AG04450 (cell line): ENCODE measurements at regions not wholly inside any gene's neighbourhood (a gene's known extent, or its start where the extent isn't known, plus 50 kb on each side); places are given as distances from the start of the nearest gene placed in this dataset.
"Not testable (repeated sequence)": the region's sequence is repeated elsewhere in the genome, so short reads cannot be mapped to it uniquely, and the experiment has no call there.

Experiments used
- CTCF ChIA-PET: fragments of 300-600, 350-600 bp; formaldehyde crosslinking; extraction: SDS; loops from one replicate; lab custom pipeline; 2022; ENCODE audit warnings: antibody characterized with exemption, inconsistent platforms; lab: Charles Lee
- POLR2A ChIA-PET: fragments of 350-600 bp; formaldehyde crosslinking; extraction: SDS; loops from one replicate; lab custom pipeline; 2021; ENCODE audit warnings: antibody characterized with exemption, inconsistent platforms; lab: Yijun Ruan, JAX
- DNase-seq: peaks from one replicate; pipeline ENCODE4 v3.0.0-alpha.2; 2011; ENCODE audit warnings: low read depth, low spot score
- H3K27ac ChIP-seq: one replicate; pipeline ENCODE4 v1.5.1; 2012; ENCODE audit warnings: low read depth, low read length, control low read depth
- H3K27me3 ChIP-seq: one replicate; pipeline ENCODE4 v1.6.0; 2012; ENCODE audit warnings: low read length; ENCODE audit not compliant: control insufficient read depth, insufficient read depth
- H3K4me3 ChIP-seq: 2 replicates; pipeline ENCODE4 v1.5.1; 2011; ENCODE audit warnings: mild to moderate bottlenecking, low read depth, low read length, control low read depth
- H3K9me3 ChIP-seq: 2 replicates; pipeline ENCODE4 v1.5.1; 2012; ENCODE audit warnings: low read length; ENCODE audit not compliant: control insufficient read depth, insufficient read depth
- TF ChIP-seq, protein P1 (sequence below): IDR thresholded peaks from 2 replicates; pipeline ENCODE4 v1.5.1; 2011; ENCODE audit warnings: low read depth, low read length, control low read depth, inconsistent platforms

DNA sequence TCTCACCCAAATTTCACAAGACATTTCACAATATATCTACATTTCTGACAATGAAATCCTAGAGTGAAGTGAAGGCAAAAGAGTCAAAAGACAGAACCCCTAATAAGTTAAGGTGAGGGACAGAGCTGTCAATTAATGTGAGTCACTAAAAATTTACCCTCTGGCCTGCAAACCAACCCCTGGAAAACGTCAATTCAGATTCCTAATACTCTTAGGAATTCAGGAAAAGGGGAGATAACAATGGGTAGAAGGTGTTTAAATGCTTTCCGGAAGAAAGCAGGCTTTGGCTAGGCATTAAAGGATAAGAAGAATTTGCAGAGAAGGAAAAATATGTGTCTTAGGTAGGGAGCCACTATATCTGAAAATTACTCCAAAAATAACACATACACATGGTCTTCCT, 299.6 kb downstream of the INHBA start:
- TF ChIP-seq, protein P1, sequence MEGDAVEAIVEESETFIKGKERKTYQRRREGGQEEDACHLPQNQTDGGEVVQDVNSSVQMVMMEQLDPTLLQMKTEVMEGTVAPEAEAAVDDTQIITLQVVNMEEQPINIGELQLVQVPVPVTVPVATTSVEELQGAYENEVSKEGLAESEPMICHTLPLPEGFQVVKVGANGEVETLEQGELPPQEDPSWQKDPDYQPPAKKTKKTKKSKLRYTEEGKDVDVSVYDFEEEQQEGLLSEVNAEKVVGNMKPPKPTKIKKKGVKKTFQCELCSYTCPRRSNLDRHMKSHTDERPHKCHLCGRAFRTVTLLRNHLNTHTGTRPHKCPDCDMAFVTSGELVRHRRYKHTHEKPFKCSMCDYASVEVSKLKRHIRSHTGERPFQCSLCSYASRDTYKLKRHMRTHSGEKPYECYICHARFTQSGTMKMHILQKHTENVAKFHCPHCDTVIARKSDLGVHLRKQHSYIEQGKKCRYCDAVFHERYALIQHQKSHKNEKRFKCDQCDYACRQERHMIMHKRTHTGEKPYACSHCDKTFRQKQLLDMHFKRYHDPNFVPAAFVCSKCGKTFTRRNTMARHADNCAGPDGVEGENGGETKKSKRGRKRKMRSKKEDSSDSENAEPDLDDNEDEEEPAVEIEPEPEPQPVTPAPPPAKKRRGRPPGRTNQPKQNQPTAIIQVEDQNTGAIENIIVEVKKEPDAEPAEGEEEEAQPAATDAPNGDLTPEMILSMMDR, result no peak
- ChIA-PET CTCF (no interaction called here), POLR2A (no interaction called here)
- DNase-seq, result no peak
- Histone ChIP-seq H3K27ac (no peak overlapping the region), H3K27me3 (no peaks in the 10 kb centered on the region), H3K9me3 (no peaks in the 10 kb centered on the region), H3K4me3 (no peak overlapping the region)

DNA sequence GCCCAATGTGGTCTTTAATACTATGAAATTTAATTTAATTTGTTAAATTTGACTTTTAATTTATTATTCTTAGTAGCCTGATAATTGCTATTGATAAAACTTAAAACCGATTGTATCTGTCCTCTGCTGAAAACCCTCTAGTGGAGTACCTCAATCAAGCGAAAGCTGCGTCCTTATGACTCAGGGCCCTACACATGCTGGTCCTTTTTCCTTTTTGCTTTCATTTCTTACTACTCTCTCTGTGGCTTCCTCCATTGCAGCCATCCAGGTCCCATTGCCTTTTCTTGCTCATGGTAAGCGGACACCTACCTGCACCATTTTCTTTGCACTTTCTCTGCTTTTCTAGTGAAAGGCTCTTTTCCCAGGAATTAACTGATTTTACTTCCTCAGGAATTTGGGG, 301.1 kb downstream of the INHBA start:
- Histone ChIP-seq H3K27me3 (no peaks in the 10 kb centered on the region), H3K4me3 (no peak overlapping the region), H3K9me3 (no peaks in the 10 kb centered on the region), H3K27ac (no peak overlapping the region)
- TF ChIP-seq, protein P1, result no peak
- POLR2A ChIA-PET, result no interaction called here
- DNase-seq, result no peak
- CTCF ChIA-PET, result no interaction called here

DNA sequence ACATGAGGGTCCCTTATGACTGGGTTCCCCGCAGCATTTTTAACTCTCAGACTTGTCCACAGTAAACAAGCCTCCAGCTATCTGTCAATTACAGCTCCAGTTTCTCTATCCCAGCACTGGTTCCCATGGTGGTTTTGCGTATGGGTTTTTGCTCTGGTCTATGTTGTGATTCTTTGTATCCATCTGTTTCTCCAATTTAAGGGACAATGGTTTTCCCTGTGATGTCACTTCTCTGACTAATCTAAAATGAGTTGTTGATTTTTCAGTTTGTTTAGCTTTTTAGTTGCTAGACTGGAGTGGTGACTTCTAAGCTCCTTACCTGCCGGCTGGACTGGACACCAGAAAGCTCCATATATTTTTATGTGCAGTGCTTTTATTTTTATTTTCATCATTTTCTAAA, 303.7 kb downstream of the INHBA start:
- DNase-seq, result no peak
- ChIA-PET POLR2A (no interaction called here), CTCF (interaction anchor here (0.7 kb wide), 1 partner anchor 1073 kb away, joined by 3 read pairs; no protein-coding TSS in a partner anchor)
- H3K27me3 ChIP-seq, result no peaks in the 10 kb centered on the region
- TF ChIP-seq, protein P1, result no peak
- no peaks in the 10 kb centered on the region for H3K9me3 ChIP-seq
- H3K27ac ChIP-seq, result no peak overlapping the region
- H3K4me3 ChIP-seq, result no peak overlapping the region

DNA sequence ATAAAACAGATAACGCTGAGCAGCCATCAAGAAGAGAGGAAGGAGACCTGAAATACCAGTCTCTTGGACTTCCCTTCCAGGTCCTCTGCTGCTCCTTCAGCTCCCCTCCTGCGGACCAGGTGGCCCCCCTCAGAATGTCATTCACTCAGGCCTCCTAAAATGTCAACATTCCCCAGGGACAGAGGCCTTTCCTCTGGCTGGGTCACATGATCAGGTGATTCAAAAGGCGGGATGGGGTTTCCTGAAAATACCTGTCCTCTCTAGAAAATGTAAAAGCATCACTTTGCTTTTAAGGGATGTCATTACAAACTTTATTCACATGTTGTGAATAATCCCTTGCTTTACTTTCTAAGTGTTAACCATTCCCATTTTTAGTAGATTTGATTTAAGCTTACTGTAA, 311.1 kb downstream of the INHBA start:
- ChIA-PET CTCF (no interaction called here), POLR2A (no interaction called here)
- no peak for DNase-seq
- peaks cover 2% of the 10 kb centered on the region for H3K27me3 ChIP-seq
- H3K4me3 ChIP-seq, result no peak overlapping the region
- no peaks in the 10 kb centered on the region for H3K9me3 ChIP-seq
- H3K27ac ChIP-seq, result no peak overlapping the region
- TF ChIP-seq, protein P1, result no peak

DNA sequence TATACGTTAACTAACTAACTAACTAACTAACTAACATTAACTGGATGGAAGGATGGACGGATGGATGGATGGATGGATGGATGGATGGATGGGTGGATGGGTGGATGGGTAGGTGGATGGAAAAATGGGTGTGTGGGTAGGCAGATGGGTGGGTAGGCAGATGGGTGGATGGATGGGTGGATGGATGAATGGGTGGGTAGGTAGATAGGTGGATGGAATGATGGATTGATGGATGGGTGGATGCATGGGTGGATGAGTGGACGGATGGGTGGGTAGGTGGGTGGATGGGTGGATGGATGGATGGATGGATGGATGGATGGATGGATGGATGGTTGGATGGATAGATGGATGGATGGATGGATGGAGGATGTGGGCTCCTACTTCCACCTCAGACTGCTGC, 314.0 kb downstream of the INHBA start:
- H3K4me3 ChIP-seq, POLR2A ChIA-PET, H3K27me3 ChIP-seq, H3K9me3 ChIP-seq, CTCF ChIA-PET, DNase-seq, H3K27ac ChIP-seq: not testable (repeated sequence)

DNA sequence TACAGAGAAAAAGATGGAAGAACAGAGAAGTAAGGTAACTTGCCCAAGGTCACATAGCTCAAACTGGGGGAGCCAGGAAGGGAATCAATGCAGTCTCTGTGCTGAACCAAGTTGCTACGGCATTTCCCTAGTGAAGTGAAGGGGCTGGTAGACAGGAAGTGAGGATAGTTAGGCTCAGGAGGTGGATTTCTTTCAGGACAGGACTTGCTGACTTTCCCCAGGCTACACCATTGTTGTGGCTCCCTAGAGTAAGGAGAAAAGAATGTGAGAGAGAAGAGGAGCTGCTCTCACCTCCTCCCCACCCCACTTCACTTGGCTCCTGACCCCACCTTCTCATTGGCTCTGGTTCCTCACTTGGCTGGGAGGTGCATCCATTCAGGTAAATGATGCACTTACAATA, 316.9 kb downstream of the INHBA start:
- H3K27ac ChIP-seq, result no peak overlapping the region
- POLR2A ChIA-PET, result no interaction called here
- DNase-seq, result no peak
- TF ChIP-seq, protein P1, result no peak
- no peak overlapping the region for H3K4me3 ChIP-seq
- no peaks in the 10 kb centered on the region for H3K9me3 ChIP-seq
- peaks cover 2% of the 10 kb centered on the region for H3K27me3 ChIP-seq
- CTCF ChIA-PET, result no interaction called here
